ENCODE measurements at regions not wholly inside any gene's neighbourhood (a gene's known extent, or its start where the extent isn't known, plus 50 kb on each side); places are given as distances from the start of the nearest gene placed in this dataset.
"Not testable (repeated sequence)": the region's sequence is repeated elsewhere in the genome, so short reads cannot be mapped to it uniquely, and the experiment has no call there.

GRCh38 chr2:59326581-59327365, 1085.6 kb upstream of the FANCL start:
- DNase-seq (ENCODE audit: low read depth in 2 of 2): not testable (repeated sequence)

- no peak for DNase-seq (ENCODE audit: low read depth in 2 of 2)
These were observed 1081.7 kb upstream of the FANCL start for GRCh38 chr2:59322870-59323269.

GRCh38 chr2:59322005-59322404, 1080.9 kb upstream of the FANCL start:
- DNase-seq (ENCODE audit: low read depth in 2 of 2): no peak

DNA sequence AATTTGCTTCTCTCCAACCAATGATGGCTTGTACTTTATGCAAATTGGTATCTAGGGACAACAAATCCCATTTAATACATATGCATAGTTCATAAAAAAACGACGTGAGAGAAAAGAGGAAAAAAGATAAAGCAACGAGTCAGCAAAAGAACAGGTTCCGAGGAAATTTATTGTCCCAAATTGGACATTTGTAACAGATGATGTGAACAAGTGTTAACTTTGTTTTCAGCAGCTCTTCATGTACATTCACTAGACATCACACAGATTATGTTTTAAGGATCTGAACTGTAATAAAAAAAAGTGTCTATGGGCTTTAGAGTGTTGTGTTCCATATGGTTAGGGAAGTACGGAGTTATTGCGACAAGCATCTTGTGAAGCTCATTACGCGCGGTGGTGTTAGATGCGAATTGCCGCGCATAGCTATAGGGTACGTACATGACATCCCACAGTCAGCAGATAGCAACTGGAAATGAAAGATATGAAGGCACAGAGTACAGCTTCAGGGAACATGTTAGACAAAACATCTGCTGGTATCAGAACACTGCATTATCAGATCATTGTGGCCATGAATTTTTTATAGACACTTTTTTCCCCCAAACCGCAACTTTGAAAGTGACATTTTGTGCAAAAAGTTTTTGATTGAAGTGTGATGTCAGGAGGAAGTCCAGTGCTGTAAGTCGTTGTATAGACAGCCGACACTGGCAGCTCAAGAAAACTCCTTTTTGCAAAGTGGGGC, 1073.1 kb upstream of the FANCL start:
- no peak for DNase-seq (ENCODE audit: low read depth in 2 of 2)

GRCh38 chr2:59312967-59313940, 1072.1 kb upstream of the FANCL start:
- no peak for DNase-seq (ENCODE audit: low read depth in 2 of 2)

GRCh38 chr2:59312029-59312428, 1070.9 kb upstream of the FANCL start:
- no peak for DNase-seq (ENCODE audit: low read depth in 2 of 2)

- DNase-seq (ENCODE audit: low read depth in 2 of 2): no peak
These were observed 1067.0 kb upstream of the FANCL start for GRCh38 chr2:59308108-59308507.

DNA sequence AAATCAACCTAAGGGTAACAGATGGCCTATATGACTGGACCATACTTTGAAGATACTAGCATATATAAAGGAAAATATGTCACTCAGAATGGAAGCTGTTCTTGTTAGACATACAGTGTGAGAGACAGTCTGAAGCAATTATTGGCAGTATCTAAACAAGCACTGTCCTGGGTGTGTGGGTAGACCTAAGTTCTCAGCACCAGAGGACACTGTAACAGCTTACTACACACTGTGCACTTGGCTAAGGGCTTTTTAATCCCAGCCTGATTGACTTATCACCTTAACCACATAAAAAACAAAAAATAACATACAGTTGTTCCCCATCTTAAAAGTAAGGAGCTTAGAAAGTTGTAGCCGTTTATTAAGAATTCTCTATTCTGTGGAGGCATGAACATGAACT, 1066.1 kb upstream of the FANCL start:
- no peak for DNase-seq (ENCODE audit: low read depth in 2 of 2)

DNA sequence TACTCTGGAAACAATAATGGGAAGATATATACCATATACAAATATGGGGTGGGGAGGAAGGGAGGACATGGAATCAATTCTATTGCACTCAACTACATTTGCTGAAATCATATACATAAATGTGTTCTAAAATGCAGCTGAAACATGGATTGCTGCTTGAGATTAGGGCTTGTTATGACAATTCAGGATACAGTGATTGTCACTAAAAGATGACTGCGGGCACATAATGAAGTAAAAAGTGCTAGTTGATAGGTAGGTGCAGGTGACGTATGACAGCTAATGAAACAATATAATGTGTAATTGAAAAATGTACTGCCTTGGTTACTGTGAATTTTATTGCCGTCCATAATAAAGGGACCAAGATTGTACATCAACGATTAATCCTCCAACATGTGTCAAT, 1062.1 kb upstream of the FANCL start:
- no peak for DNase-seq (ENCODE audit: low read depth in 2 of 2)

GRCh38 chr2:59302683-59303082, 1061.6 kb upstream of the FANCL start:
- DNase-seq (ENCODE audit: low read depth in 2 of 2): no peak

GRCh38 chr2:59301466-59302402, 1060.6 kb upstream of the FANCL start:
- no peak for DNase-seq (ENCODE audit: low read depth in 2 of 2)

DNA sequence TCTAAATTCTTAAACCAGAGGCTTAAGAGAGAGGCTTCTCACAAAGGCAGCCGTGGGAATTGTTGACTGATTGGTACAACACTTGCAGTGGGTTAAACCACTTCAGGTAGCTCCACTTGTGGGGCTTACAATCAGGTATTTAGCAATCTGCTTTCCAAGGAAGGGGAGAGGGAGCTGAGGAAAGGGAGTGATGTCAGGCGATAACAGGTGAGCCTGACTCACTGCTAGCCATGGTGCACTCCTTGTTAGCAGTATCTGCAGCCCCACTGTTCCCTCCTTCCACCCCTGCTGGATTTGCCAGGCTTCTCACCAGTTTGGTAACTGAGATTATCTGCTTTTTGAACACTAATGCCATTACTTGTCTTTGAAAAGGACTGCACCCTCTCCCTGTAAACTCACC, 1056.7 kb upstream of the FANCL start:
- DNase-seq (ENCODE audit: low read depth in 2 of 2): no peak

- no peak for DNase-seq (ENCODE audit: low read depth in 2 of 2)
These were observed 1055.2 kb upstream of the FANCL start for GRCh38 chr2:59296279-59296678.

DNA sequence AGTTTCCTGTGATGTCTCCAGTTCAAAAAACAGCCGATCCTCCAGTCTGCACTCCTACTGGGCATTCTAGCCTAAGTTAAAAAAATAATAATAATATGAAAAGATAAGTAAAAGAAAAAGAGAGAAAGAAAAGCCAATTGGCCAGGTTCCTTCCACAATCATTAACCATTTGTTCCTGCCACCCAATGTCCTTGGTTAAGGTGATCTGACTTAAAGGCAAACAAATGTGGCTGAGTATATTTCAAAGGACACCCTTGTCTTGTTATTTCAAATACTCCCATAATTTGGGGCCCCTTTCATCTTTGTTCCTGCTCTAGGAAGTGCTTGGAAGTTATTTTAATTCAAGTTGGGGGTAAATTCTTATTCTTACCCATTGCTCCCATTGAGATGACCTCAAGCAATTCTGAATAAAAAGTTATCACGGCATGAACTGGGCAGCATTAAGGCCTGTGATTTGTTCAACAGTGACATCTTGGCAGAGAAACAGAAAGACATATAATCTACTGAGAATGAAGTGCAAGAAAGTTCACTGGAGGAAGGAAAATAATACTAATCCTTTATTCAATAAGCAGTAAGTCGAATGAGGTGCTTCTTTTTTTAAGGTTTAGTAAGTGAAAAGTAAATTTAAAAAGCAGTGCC, 1054.5 kb upstream of the FANCL start:
- DNase-seq (ENCODE audit: low read depth in 2 of 2): no peak

GRCh38 chr2:59288771-59289170, 1047.6 kb upstream of the FANCL start:
- DNase-seq (ENCODE audit: low read depth in 2 of 2): no peak

- DNase-seq (ENCODE audit: low read depth in 2 of 2): no peak
These were observed 1041.4 kb upstream of the FANCL start for GRCh38 chr2:59282374-59283057.

DNA sequence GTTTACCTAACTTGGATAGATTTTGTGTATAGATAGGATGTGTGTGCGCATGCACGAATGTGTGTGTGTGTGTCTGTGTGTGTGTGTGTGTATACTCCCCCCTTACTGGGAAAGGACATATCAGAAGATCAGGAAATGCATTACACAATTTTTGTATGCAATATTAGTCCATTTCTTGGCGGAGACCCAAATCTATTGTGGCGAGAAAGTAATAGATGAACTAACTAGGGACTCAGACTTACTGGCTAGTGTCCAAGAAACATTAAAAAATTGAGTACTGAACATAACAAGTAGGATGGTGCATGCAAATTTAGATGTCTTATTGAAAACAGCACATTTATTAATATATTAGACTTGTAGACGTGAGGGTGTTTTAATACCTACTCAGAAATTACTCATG, 1036.5 kb upstream of the FANCL start:
- DNase-seq (ENCODE audit: low read depth in 2 of 2): no peak

GRCh38 chr2:59276917-59277316, 1035.8 kb upstream of the FANCL start:
- no peak for DNase-seq (ENCODE audit: low read depth in 2 of 2)

- no peak for DNase-seq (ENCODE audit: low read depth in 2 of 2)
These were observed 1034.9 kb upstream of the FANCL start for GRCh38 chr2:59276033-59276432.

GRCh38 chr2:59266453-59266852, 1025.3 kb upstream of the FANCL start:
- DNase-seq (ENCODE audit: low read depth in 2 of 2): no peak
